Renal pelvis (tissue), 1 donor: ENCODE measurements at regions not wholly inside any gene's neighbourhood (a gene's known extent, or its start where the extent isn't known, plus 50 kb on each side); places are given as distances from the start of the nearest gene placed in this dataset.

Experiments used
- DNase-seq: peaks from one replicate; pipeline ENCODE4 v3.0.0-alpha.2; 2013

- DNase-seq, result no peak
Observed at GRCh38 chr12:87157791-87158190, 871.4 kb downstream of the C12orf50 start.

GRCh38 chr12:87155621-87156020 is 873.6 kb downstream of the C12orf50 start:
- DNase-seq, result no peak

DNA sequence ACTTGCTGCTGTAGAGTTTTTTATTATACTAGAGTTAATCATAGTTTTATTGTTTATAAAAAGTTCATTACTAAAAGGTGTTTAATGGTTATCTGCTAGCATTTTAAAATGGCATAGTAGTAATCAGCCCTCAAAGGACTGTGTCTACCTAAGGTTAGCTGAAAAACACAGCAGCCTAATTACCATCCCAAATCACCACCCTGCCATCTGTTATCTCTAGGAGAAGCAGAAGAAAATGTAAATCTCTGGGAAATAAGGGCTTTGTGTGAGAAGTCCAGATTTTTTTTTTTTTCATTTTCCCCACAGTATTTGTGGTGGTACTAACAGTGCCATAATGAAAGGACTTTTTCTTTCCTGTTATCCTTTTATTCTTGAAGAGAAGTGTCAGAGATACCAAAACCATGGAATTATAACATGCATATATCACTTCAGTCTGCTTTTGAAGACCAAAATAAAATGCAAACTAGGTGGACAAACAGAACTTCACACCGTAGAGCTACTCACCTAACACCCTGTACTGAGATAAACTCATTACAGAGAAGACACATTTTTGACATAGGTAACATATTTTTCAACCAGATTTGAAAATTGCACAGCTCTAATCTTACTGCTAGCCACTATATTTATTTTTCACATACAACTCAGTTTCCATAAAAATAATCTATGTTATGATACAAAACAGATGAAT is 876.2 kb downstream of the C12orf50 start:
- no peak for DNase-seq

DNA sequence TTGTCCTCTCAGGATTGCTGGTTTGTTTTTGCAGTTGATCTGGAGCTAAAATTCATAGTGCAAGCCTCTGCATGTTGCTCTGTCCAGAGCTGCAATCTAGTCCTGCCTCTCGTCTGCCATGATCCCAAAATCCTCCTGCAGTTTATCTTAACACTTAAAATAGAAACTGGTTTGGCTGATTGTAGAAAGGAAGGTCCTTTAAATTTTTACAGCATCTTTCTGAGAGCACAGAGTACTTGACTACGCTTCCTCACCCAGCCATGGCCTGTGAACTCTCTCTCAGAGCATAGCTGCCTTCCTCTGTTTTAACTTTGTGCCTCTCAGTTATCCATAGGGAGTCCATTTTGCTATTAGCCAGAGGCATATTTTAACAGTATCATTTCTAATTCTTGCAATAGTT is 877.1 kb downstream of the C12orf50 start:
- no peak for DNase-seq

DNA sequence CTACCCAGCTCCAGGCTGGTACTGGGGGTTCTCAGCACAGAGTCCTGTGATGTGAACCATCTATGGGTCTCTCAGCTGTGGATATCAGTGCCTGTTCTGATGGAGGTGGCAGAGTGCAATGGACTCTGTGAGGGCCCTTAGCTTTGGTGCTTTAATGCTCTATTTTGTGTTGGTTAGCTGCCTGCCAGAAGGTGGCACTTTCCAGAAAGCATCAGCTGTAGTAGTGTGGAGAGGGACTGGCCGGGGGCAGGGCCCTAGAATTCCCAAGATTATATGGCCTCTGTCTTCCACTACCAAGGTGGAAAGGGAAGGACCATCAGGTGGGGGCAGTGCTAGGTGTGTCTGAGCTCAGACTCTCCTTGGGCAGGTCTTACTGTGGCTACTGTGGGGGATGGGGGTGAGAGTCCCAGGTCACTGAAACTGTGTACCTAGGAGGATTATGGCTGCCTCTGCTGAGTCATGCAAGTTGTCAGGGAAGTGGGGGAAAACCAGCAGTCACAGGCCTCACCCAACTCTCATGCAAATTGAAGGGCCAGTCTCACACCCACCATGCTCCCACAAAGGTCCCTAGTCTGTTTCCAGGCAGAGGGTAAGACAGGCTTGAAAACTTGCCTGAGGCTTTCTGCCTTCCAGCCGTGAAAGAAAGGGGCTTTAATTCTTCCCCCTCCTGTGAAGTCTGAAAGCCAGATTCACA is 878.1 kb downstream of the C12orf50 start:
- DNase-seq, result no peak

GRCh38 chr12:87142342-87142741 is 886.2 kb upstream of the MGAT4C start:
- DNase-seq, result no peak

GRCh38 chr12:87141091-87141490 is 884.9 kb upstream of the MGAT4C start:
- no peak for DNase-seq

GRCh38 chr12:87140262-87140661 is 884.1 kb upstream of the MGAT4C start:
- no peak for DNase-seq

GRCh38 chr12:87137220-87137619 is 881.0 kb upstream of the MGAT4C start:
- DNase-seq, result no peak

- DNase-seq, result no peak
Observed at GRCh38 chr12:87136330-87136976, 880.3 kb upstream of the MGAT4C start.

DNA sequence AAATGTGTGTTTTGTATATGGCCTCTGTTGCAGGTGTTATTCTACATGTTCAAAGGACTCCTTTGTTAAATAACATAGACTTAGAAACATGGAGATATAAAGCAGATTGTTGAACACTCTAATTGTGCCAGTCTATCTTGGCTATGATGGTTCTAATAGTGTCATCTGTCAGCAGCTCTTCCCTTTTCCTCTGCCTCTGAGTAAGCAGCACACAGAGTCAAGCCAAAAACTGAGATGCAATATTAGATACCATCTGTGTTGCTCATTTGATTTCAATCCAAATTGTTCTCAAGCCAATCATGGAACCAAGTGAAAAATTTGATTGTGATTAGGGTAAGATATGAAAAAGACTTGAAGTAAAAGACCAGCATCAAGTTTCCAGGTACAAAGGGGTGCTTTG is 871.1 kb upstream of the MGAT4C start:
- DNase-seq, result no peak

DNA sequence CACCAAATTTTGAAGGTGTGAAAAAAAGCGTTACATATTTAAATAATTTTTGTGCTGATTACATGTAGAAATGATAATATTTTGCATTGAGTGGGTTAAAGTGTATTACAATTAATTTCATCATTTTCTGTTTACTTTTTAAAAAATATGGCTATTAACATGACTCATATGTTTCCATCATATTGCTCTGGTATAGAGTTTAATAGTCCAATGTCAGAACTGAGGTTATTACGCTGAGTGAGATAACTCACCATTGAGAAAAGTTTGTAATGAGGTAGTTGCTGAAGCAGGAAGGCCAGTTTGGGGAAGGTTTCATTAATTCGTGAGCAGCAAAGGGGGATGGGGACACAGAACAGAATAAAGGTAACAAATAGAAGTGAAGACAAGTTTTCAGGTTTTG is 865.7 kb upstream of the MGAT4C start:
- DNase-seq, result no peak

DNA sequence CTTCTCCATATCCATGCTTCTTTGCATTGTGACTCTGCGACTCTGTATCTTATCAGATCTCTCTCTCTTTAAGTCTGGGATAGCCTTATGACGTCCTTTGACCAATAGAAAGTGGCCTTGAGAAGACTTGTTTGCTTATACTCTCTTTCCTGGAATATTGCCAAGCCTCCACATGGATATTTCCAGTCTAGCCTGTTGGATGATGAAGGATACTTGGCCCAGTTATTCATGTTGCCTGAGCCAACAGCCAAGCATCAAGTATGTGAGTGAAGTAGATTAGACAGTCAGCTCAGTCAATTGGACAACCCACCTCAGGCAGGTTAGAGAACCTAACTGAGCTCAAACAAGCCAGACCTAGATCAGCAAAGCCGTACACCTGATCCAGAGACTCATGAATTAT is 864.2 kb upstream of the MGAT4C start:
- DNase-seq, result no peak

DNA sequence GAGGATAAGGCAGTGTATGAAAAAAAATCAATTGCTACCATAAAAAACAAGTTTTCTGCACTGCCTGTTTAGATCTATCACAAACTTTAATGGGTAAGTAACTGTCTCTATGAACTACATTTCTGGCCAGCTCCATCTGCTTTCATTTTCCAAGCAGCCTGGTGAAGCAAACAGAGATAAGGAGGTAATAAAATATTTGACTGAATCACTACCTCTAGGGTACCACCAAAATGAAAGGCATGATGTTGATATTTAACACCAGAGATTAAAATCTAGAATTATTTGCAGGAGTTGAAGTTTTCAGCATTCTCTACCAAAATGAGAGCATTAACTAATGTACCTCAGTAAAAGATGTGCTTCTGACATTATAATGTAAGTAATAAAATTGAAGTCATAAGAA is 863.5 kb upstream of the MGAT4C start:
- DNase-seq, result no peak

GRCh38 chr12:87117526-87117925 is 861.3 kb upstream of the MGAT4C start:
- no peak for DNase-seq

- DNase-seq, result no peak
Observed at GRCh38 chr12:87116780-87117179, 860.6 kb upstream of the MGAT4C start.

DNA sequence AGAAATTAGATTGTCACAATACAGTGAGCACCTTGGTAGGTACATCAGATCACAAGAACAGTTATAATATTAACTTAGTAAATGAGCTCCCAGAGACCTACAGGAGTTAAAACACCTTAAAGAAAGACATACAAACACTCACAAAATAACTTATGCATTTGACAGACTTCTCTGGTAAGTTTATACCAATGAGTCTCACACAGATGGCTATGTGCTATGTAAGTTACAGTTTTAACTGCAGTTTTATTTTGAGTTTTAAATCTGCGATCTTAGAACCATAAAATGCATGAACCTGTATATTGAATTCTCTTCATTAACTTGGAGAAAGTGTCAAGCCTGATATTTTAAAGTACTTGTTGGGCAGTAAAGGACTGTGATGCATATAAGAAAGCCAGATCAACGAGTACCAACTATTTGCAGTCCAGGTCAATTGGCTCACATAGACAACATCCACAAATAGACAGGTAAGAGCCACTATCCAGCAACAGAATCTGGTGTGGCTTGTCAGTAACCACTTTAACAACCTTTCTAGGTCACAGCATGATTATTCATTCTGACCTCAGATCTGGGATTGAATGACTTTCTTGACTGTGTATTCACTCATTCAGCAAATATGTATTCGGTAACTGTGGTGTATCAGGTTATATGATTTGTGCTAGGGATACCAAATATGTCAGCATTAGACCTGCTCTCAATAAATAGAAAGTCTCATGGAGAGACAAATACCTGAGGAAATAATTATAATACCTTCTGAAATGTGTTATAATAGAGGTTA is 856.6 kb upstream of the MGAT4C start:
- DNase-seq, result no peak

GRCh38 chr12:87107766-87108165 is 851.6 kb upstream of the MGAT4C start:
- no peak for DNase-seq

GRCh38 chr12:87107270-87107669 is 851.1 kb upstream of the MGAT4C start:
- DNase-seq, result no peak

- no peak for DNase-seq
Observed at GRCh38 chr12:87096082-87096585, 839.9 kb upstream of the MGAT4C start.

DNA sequence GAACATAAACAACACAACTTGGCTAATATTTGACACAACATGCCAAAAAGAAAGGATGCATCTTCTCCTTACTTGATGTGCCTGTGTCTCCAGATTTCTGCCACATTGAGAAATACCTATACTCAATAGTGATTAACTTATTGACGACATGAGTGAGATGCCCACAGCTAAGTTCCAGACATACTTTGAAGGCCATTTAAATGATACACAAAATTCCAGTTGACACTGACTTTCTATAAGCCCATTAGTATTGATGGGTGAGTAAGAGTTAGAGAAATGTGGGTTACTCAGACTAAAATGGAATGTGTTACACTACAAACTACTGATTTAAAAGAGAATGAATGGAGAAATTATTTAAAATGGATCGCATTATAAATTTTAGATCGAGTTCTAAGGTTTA is 838.2 kb upstream of the MGAT4C start:
- DNase-seq, result no peak

GRCh38 chr12:87092421-87092820 is 836.2 kb upstream of the MGAT4C start:
- DNase-seq, result no peak
